SK-N-SH (cell line): ENCODE measurements at regions not wholly inside any gene's neighbourhood (a gene's known extent, or its start where the extent isn't known, plus 50 kb on each side); places are given as distances from the start of the nearest gene placed in this dataset.

Source experiments
- CTCF ChIA-PET: fragments of 300-600, 350-600 bp; formaldehyde crosslinking; extraction: SDS; loops from one replicate; lab custom pipeline; 2021; lab: Yijun Ruan, JAX
- POLR2A ChIA-PET: fragments of 350-600 bp; sonication (Branson Sonifier 250); formaldehyde crosslinking; extraction: SDS; loops from one replicate; lab custom pipeline; 2020; ENCODE audit warnings: antibody characterized with exemption, inconsistent platforms; lab: Yijun Ruan, JAX
- DNase-seq: peaks from one replicate; pipeline ENCODE4 v3.0.0; 2012
- H2AFZ ChIP-seq: fragments of 200-600 bp; sonication (generic); 2 replicates; pipeline ENCODE4 v1.8.1; 2016; ENCODE audit warnings: antibody characterized with exemption, mild to moderate bottlenecking, low read depth
- H3F3A ChIP-seq: fragments of 200-600 bp; sonication (generic); replicated peaks from 2 replicates; pipeline ENCODE3; 2016; ENCODE audit warnings: antibody characterized with exemption, mild to moderate bottlenecking; ENCODE audit not compliant: insufficient read depth
- H3K27ac ChIP-seq, 2 experiments: fragments of 200-500 bp in 1 of 2; fragments of 200-600 bp in 1 of 2; sonication (Bioruptor generic) in 1 of 2; sonication (generic), shearing (Covaris generic) in 1 of 2; 2 replicates each; pipeline versions ENCODE4 v1.5.1 to v1.6.1; 2014 to 2016; ENCODE audit warnings: low read depth in 2 of 2, inconsistent platforms in 1 of 2, low read length in 1 of 2, mild to moderate bottlenecking in 1 of 2, mixed read lengths in 1 of 2
- H3K27me3 ChIP-seq: fragments of 200-600 bp; sonication (generic), shearing (Covaris generic); 2 replicates; pipeline ENCODE4 v1.6.1; 2016; ENCODE audit warnings: mixed run types; ENCODE audit not compliant: insufficient read depth
- H3K36me3 ChIP-seq, 2 experiments: fragments of 200-500 bp in 1 of 2; fragments of 200-600 bp in 1 of 2; sonication (Bioruptor generic) in 1 of 2; sonication (generic) in 1 of 2; replicated peaks in 1 of 2; 2 replicates each; pipeline versions ENCODE3 to v1.5.1; 2014 to 2016; ENCODE audit warnings: low read length in 1 of 2, mild to moderate bottlenecking in 1 of 2; ENCODE audit not compliant: insufficient read depth in 2 of 2, control insufficient read depth in 1 of 2
- H3K4me1 ChIP-seq, 2 experiments: fragments of 200-500 bp in 1 of 2; fragments of 200-600 bp in 1 of 2; sonication (Bioruptor generic) in 1 of 2; sonication (generic), shearing (Covaris generic) in 1 of 2; 2 replicates each; pipeline versions ENCODE4 v1.5.1 to v1.6.1; 2014 to 2016; ENCODE audit warnings: low read depth in 1 of 2, low read length in 1 of 2, mixed run types in 1 of 2; ENCODE audit not compliant: insufficient read depth in 2 of 2, control insufficient read depth in 1 of 2
- H3K4me2 ChIP-seq: fragments of 200-600 bp; sonication (generic), shearing (Covaris generic); 2 replicates; pipeline ENCODE4 v1.6.1; 2017; ENCODE audit warnings: mixed run types
- H3K4me3 ChIP-seq, 2 experiments: fragments of 200-500 bp in 1 of 2; fragments of 200-600 bp in 1 of 2; sonication (Bioruptor generic) in 1 of 2; sonication (generic), shearing (Covaris generic) in 1 of 2; 2 replicates each; pipeline versions ENCODE4 v1.5.1 to v1.8.1; 2014 to 2016; ENCODE audit warnings: low read depth in 2 of 2, inconsistent platforms in 1 of 2, low read length in 1 of 2, mild to moderate bottlenecking in 1 of 2, mixed read lengths in 1 of 2, moderate library complexity in 1 of 2
- H3K79me2 ChIP-seq: fragments of 200-600 bp; sonication (generic); 2 replicates; pipeline ENCODE4 v1.8.1; 2017; ENCODE audit warnings: mild to moderate bottlenecking; ENCODE audit not compliant: insufficient read depth
- H3K9ac ChIP-seq: fragments of 200-600 bp; sonication (generic); 2 replicates; pipeline ENCODE4 v1.6.1; 2017; ENCODE audit warnings: mixed run types
- H3K9me2 ChIP-seq: fragments of 200-600 bp; sonication (generic); 2 replicates; pipeline ENCODE4 v1.6.1; 2017; ENCODE audit warnings: mixed run types
- H3K9me3 ChIP-seq: fragments of 200-600 bp; sonication (generic); 2 replicates; pipeline ENCODE4 v1.6.1; 2017; ENCODE audit warnings: mixed run types, mild to moderate bottlenecking, moderate library complexity
- H4K20me1 ChIP-seq: fragments of 200-600 bp; sonication (generic); 2 replicates; pipeline ENCODE4 v1.6.1; 2017; ENCODE audit warnings: mild to moderate bottlenecking, mixed run types; ENCODE audit not compliant: insufficient read depth
- CHD2 ChIP-seq: fragments of 150-350 bp; IDR thresholded peaks from 2 replicates; pipeline ENCODE4 v1.6.1; 2018; ENCODE audit warnings: low read length; ENCODE audit not compliant: partially characterized antibody
- EP300 ChIP-seq, 2 experiments: IDR thresholded peaks; 2 replicates each; pipeline versions ENCODE4 v1.4.0 to v1.6.1; 2012; ENCODE audit warnings: borderline replicate concordance in 1 of 2, low read depth in 1 of 2, low read length in 1 of 2
- FOSL2 ChIP-seq: IDR thresholded peaks from 2 replicates; pipeline ENCODE4 v1.4.0; 2012; ENCODE audit warnings: low read depth, mild to moderate bottlenecking, moderate library complexity, borderline replicate concordance
- FOXJ3 ChIP-seq: sonication (generic); formaldehyde crosslinking; IDR thresholded peaks from 2 replicates; pipeline ENCODE4 v1.5.1; 2020; ENCODE audit warnings: mild to moderate bottlenecking, missing genetic modification reagents
- GATA2 ChIP-seq: sonication (generic); formaldehyde crosslinking; IDR thresholded peaks from 2 replicates; pipeline ENCODE4 v1.5.0; 2020; ENCODE audit warnings: mild to moderate bottlenecking, missing genetic modification reagents
- JUND ChIP-seq: IDR thresholded peaks from 2 replicates; pipeline ENCODE4 v1.4.0; 2012
- MXI1 ChIP-seq: IDR thresholded peaks from 2 replicates; pipeline ENCODE4 v1.6.1; 2012; ENCODE audit warnings: mild to moderate bottlenecking, low read depth, low read length, improper control_type of control experiment
- RAD21 ChIP-seq: IDR thresholded peaks from 2 replicates; pipeline ENCODE4 v1.6.1; 2012; ENCODE audit warnings: mild to moderate bottlenecking, low read length
- RCOR1 ChIP-seq: fragments of 150-350 bp; IDR thresholded peaks from 2 replicates; pipeline ENCODE4 v1.6.1; 2017; ENCODE audit warnings: antibody characterized with exemption, low read length
- RXRA ChIP-seq: IDR thresholded peaks from 2 replicates; pipeline ENCODE4 v1.4.0; 2012; ENCODE audit warnings: low read depth, mild to moderate bottlenecking, borderline replicate concordance
- SIN3A ChIP-seq: IDR thresholded peaks from 2 replicates; pipeline ENCODE4 v1.6.1; 2012; ENCODE audit warnings: low read depth, mild to moderate bottlenecking, low read length, moderate library complexity, borderline replicate concordance
- ZBTB33 ChIP-seq: IDR thresholded peaks from 2 replicates; pipeline ENCODE4 v1.4.0; 2012; ENCODE audit warnings: low read depth, borderline replicate concordance
- WGBS: methylation state at CpG from one replicate; pipeline ENCODE4 v1.1.6; 2017; ENCODE audit warnings: low lambda C conversion rate; 5-methylcytosine and 5-hydroxymethylcytosine counted together
- TF ChIP-seq, protein P1 (sequence below): fragments of 200-600 bp; sonication (generic); IDR thresholded peaks from 2 replicates; pipeline ENCODE4 v1.6.1; 2017; ENCODE audit warnings: antibody characterized with exemption, mild to moderate bottlenecking, moderate library complexity

GRCh38 chr5:133685402-133686018, 73.2 kb upstream of the FSTL4 start:
- Histone ChIP-seq H3K4me3 (no peak overlapping the region), H3K27ac (peak overlapping the region in 1 of 2 experiments; percentile 62; a peak in 2 of 4 replicates), H4K20me1 (no peaks in the 10 kb centered on the region), H3K9ac (no peak overlapping the region), H3K4me2 (no peak overlapping the region), H3K79me2 (no peaks in the 10 kb centered on the region), H2AFZ (no peak overlapping the region), H3K36me3 (no peaks in the 10 kb centered on the region), H3K27me3 (no peaks in the 10 kb centered on the region), H3K9me3 (no peaks in the 10 kb centered on the region), H3K4me1 (peaks cover 0 to 47% of the 10 kb centered on the region in 2 experiments; a peak in 1 of 4 replicates), H3F3A (no peaks in the 10 kb centered on the region), H3K9me2 (no peaks in the 10 kb centered on the region)
- 22% methylated on average over 8 of the region's 8 CpGs for WGBS
- ChIA-PET POLR2A (no interaction called here), CTCF (interaction anchor here (0.6 to 1.8 kb wide), 4 partner anchors 41 to 1194 kb away, joined by 3 to 8 read pairs (median 4); no protein-coding TSS in a partner anchor)
- peak; percentile 73 for DNase-seq
- peak; percentile 80; the same call in 1 of the 2 replicates for TF ChIP-seq RCOR1
- peak; percentile 97 for TF ChIP-seq GATA2 (CRISPR knock-in tag)
- TF ChIP-seq MXI1 = peak; percentile 54; the same call in 1 of the 2 replicates
- no peak for TF ChIP-seq ZBTB33
- TF ChIP-seq RAD21 = peak; percentile 11; the same call in 1 of the 2 replicates
- TF ChIP-seq FOXJ3 = peak; percentile 79
- peak; percentile 31 for TF ChIP-seq CHD2
- TF ChIP-seq FOSL2 = no peak
- peak in 1 of 2 experiments; percentile 89; a peak in 2 of 4 replicates for TF ChIP-seq EP300 (IDR thresholded peaks at IDR 0.05; ENCODE audit: borderline replicate concordance in 1 of 2, low read depth in 1 of 2, low read length in 1 of 2)

DNA sequence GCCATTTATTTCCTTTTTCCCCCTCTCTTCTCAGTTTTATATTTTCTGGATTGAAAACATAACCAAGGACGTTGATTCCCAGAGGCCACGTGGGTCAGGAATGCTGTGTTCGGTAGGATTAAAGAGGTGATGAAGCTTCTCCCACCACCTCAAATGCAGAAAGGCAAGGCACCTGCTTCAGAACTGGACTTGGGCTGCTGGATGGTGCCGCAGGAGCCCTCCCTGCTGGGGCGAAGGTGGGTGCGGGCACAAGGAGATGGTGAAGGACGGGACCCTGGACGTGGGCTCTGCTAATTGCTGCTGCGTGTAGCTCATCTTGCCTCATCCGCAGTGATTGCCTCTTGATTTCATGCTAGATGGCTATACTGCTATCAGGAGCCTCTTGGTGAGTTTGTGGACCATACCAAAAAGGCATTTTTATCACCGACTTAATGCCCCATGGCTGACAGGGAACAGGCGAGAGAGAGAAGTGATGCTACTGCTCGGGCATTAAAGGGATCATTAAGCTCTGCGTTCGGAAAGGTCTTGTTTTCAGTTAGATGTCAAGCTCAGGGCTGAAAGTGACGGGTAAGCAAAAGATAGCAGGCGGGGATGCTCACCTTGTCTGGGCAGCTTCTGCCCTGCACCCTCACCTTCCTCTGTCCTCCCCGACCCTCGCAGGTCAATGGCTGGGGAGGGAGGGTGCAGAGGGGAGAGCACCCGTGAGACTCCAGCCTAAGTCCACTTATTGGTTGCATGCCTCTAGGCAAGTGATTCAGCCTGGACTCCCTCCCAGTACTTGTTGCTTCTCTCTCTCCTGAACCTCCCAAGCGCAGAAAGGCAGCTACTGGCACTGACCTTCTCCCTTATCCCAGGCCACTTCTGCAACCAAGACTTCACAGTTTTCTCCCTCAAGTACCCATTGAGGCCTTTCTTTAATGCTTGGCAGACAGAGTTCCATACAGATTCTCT, 71.6 kb upstream of the FSTL4 start:
- Histone ChIP-seq H4K20me1 (no peaks in the 10 kb centered on the region), H3K27me3 (no peaks in the 10 kb centered on the region), H3K36me3 (no peaks in the 10 kb centered on the region), H3F3A (no peaks in the 10 kb centered on the region), H2AFZ (no peak overlapping the region), H3K9ac (no peak overlapping the region)
- no peak for DNase-seq
- TF ChIP-seq, protein P1, sequence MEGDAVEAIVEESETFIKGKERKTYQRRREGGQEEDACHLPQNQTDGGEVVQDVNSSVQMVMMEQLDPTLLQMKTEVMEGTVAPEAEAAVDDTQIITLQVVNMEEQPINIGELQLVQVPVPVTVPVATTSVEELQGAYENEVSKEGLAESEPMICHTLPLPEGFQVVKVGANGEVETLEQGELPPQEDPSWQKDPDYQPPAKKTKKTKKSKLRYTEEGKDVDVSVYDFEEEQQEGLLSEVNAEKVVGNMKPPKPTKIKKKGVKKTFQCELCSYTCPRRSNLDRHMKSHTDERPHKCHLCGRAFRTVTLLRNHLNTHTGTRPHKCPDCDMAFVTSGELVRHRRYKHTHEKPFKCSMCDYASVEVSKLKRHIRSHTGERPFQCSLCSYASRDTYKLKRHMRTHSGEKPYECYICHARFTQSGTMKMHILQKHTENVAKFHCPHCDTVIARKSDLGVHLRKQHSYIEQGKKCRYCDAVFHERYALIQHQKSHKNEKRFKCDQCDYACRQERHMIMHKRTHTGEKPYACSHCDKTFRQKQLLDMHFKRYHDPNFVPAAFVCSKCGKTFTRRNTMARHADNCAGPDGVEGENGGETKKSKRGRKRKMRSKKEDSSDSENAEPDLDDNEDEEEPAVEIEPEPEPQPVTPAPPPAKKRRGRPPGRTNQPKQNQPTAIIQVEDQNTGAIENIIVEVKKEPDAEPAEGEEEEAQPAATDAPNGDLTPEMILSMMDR = no peak
- no peak for TF ChIP-seq SIN3A
- no peak for TF ChIP-seq RXRA
- no peak for TF ChIP-seq JUND
- TF ChIP-seq, all 33 proteins: peak for 0
- H3K27ac ChIP-seq = no peak overlapping the region
- ChIA-PET CTCF (interaction anchor here (1.1 to 2.2 kb wide), 4 partner anchors 71 to 263 kb away, joined by 3 to 8 read pairs (median 5); no protein-coding TSS in a partner anchor), POLR2A (no interaction called here)
- H3K4me2 ChIP-seq = no peak overlapping the region
- H3K4me3 ChIP-seq = no peak overlapping the region
- no peaks in the 10 kb centered on the region for H3K9me3 ChIP-seq
- H3K79me2 ChIP-seq = no peaks in the 10 kb centered on the region
- 61% methylated on average over 18 of the region's 21 CpGs for WGBS
- H3K4me1 ChIP-seq = peaks cover 0 to 50% of the 10 kb centered on the region in 2 experiments; a peak in 1 of 4 replicates
- no peaks in the 10 kb centered on the region for H3K9me2 ChIP-seq
